OCI-M2 (cell line): ENCODE measurements at regions not wholly inside any gene's neighbourhood (a gene's known extent, or its start where the extent isn't known, plus 50 kb on each side); places are given as distances from the start of the nearest gene placed in this dataset.

Experiments
- DNase-seq: peaks from one replicate; lab custom pipeline; 2025; ENCODE audit not compliant: unreplicated experiment; lab: John Stamatoyannopoulos, UW

DNA sequence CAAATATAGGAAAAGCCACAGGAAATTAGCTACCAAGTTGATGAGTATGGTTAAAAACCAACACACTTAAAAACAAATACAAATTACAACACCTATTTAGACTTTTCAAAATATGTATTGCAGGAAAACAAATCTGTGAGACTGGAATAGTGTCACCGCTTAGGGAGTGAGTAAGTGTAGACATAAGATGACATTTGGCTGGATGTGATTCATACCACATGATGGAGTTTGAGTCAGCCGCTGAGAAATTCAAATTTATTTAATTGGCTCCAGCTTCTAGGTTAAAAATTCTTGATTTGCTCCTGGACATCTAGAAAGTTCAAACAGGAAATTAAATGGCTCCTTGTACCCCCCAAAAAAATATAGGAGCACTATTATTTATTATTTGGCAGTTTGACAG lies 531.7 kb downstream of the SLITRK1 start:
- no peak for DNase-seq

GRCh38 chr13:83344518-83344917 lies 537.8 kb downstream of the SLITRK1 start:
- no peak for DNase-seq

DNA sequence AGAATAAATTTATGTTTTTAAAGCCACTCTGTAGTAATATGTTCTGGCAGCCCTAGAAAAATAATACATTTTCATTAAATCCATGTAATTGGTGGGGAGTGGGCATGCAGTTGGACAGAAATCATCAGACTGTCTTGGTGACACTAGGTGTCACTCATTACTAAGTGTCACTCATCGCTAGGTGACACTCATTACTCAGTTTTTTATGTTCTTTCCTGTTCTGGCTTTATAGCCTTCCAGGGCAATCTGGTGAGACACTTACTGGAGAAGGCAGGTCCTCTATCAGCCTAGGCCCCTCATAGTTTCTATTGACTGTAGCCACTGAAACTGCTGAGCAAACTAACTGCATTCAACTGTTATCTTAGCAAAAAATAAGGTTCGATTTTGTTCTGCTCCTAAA lies 542.1 kb downstream of the SLITRK1 start:
- DNase-seq = no peak

GRCh38 chr13:83333614-83334388 lies 548.5 kb downstream of the SLITRK1 start:
- no peak for DNase-seq

- DNase-seq = no peak
These were observed 549.5 kb downstream of the SLITRK1 start for GRCh38 chr13:83332751-83333150.

DNA sequence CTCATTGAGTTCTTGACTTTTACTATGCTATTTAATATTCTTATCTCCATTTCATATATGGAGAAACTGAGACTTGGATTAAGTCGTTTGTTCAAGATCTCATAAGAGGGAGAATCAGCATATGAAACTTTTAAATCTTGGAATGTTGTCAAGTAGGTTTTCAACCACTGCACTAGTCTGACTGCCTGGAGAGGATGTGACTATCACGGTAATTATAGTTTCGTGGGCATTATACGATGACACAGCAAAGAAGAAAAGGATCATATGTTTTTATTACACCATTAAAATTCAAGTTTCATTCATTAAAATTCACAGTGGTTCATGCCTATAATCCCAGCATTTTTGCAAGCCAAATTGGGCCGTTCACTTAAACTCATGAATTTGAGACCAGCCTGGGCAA lies 555.2 kb downstream of the SLITRK1 start:
- DNase-seq = no peak

- DNase-seq = no peak
These were observed 557.0 kb downstream of the SLITRK1 start for GRCh38 chr13:83325125-83325853.

- no peak for DNase-seq
These were observed 570.2 kb downstream of the SLITRK1 start for GRCh38 chr13:83311886-83312577.

DNA sequence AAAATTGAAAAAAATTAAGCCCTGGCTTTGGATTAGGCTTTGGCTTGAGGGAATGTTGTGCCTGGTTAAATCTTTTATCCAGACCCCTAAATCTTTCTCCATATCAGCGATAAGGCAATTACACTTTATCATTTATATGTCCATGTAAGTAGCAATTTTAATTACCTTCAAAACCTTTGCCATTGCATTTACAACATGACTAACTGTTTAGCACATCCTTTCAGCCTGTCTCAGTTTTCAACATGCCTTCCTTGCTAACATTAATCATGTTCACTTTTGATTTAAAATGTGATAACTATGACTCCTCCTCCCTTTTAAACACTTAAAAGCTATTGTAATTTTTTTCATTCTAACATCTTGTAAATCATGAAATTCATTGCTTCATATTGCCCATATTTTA lies 583.7 kb downstream of the SLITRK1 start:
- no peak for DNase-seq

DNA sequence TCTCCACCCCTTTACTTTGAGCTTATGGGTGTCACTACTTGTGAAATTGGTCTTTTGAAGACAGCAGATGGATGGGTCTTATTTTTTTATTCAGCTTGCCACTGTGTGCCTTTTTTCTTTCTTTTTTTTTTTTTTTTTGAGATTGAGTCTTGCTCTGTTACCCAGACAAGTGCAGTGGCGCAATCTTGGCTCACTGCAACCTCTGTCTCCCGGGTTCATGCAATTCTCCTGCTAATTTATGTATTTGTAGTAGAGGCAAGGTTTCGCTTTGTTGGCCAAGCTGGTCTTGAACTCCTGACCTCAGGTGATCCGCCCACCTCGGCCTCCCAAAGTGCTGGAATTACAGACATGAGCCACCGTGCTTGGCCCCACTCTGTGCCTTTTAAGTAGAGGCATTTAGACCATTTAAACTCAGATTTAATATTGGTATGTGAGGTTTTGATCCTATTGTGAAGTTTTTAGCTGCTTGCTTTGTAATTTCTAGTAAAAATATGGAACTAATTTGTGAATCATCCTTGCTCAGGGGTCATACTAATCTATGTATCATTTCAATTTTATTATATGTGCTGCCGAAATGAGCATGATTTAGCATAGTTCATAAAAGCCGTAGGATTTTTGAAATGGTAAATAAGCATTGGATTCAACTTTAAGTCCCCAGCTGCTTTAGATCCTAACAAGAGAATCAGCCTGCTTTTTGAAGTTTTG lies 584.5 kb downstream of the SLITRK1 start:
- no peak for DNase-seq

DNA sequence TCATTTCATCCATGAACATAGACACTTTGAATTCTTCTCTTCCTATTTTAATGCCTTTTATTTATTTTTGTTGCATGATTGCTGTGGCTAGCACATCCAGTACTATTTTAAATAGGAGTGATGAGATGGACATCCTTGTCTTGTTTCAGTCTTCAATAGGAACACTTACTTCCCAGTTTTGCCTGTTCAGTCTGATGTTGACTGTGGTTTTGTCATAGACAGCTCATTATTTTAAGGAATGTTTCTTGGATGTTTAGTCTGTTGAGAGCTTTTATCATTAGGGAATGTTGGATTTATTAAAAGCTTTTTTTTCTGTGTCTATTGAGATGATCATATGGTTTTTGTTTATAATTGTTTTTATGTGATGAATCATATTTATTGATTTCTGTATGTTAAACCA lies 586.6 kb downstream of the SLITRK1 start:
- no peak for DNase-seq

- no peak for DNase-seq
These were observed 595.5 kb downstream of the SLITRK1 start for GRCh38 chr13:83286737-83287136.

GRCh38 chr13:83281654-83282053 lies 600.6 kb downstream of the SLITRK1 start:
- no peak for DNase-seq

GRCh38 chr13:83274679-83275078 lies 607.6 kb downstream of the SLITRK1 start:
- no peak for DNase-seq

DNA sequence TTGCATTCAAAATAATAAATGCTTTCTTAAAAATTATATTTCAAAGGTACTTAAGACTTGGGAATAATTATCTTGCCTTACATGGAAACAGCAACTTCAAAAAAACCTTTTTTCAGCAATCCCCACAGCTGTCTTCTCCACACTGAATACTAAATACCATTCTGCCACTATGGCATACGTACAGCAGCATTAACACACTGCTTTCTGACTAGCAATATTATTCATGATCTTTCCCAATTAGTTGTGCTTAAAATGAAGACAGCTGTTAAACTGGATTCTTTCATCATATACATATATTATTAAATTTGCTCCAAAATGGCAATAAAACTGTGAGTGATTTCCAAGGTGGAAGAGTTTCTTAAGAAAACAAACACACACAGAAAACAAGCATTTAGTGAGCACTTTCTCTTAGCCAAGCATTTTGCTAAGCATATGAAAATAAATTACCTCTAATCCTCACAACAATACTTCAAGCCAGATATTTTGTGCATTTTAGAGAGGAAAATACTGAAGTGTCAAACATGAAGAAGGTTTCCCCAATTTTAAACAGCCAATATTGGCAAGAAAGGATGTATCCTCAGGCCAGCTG lies 609.5 kb downstream of the SLITRK1 start:
- no peak for DNase-seq

GRCh38 chr13:83272076-83272475 lies 610.2 kb downstream of the SLITRK1 start:
- DNase-seq = no peak

DNA sequence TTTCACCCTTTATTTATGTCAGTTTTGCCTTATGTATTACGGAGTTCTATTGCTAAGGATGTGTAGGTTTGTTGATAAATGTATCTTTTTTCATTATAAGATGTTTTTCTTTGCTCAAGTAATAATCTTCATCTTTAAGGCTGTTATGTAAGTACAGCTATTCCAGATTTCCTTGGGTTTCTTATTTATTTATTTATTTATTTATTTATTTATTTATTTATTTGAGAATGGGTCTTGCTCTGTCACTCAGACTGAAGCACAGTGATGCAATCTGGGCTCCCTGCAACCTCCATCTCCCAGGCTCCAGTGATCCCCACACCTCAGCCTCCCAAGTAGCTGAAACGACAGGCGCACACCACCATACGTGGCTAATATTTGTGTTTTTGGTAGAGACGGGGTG lies 617.0 kb downstream of the SLITRK1 start:
- DNase-seq = no peak

- no peak for DNase-seq
These were observed 633.5 kb downstream of the SLITRK1 start for GRCh38 chr13:83248751-83249150.

DNA sequence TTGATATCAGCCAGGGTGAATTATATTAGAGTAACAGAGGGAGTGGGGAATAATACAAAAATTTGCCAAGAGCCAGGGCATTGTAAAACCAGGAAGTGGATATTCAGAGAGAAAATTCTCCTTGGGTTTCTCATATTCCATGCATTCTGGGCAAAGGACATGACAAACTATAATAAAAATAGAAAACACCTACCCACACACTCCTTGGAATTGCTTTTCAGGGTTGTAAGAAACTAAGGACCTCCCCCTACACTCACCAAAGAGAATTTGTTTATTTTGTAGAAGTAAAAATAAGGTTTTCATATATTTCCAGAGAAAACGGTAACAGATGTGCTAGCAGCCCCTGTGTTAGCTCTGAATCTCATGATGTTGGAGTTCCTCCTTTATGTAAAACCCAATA lies 649.6 kb downstream of the SLITRK1 start:
- DNase-seq = no peak

- no peak for DNase-seq
These were observed 652.5 kb downstream of the SLITRK1 start for GRCh38 chr13:83229574-83230305.
